Lower lobe of right lung (tissue), 2 donors: ENCODE measurements at regions not wholly inside any gene's neighbourhood (a gene's known extent, or its start where the extent isn't known, plus 50 kb on each side); places are given as distances from the start of the nearest gene placed in this dataset.

Experiments
- ATAC-seq, 2 donors: fragments of 200-7000 bp; cut with Tn5 transposase; one replicate each; pipeline ENCODE4 v1.9.1; 2020 to 2022; ENCODE audit warnings: mild to moderate bottlenecking in 2 of 2, moderate library complexity in 2 of 2
- DNase-seq: peaks from one replicate; pipeline ENCODE4 v3.0.0-alpha.2; 2020
- H3K27ac ChIP-seq: fragments of 200-600 bp; one replicate; pipeline ENCODE4 v1.8.0; 2022
- H3K27me3 ChIP-seq: fragments of 200-600 bp; one replicate; pipeline ENCODE4 v1.8.0; 2022; ENCODE audit warnings: low read depth
- H3K36me3 ChIP-seq: fragments of 200-600 bp; one replicate; pipeline ENCODE4 v1.8.0; 2022; ENCODE audit warnings: mild to moderate bottlenecking
- H3K4me1 ChIP-seq: fragments of 200-600 bp; one replicate; pipeline ENCODE4 v1.8.0; 2022
- H3K4me3 ChIP-seq: fragments of 200-600 bp; one replicate; pipeline ENCODE4 v1.8.0; 2022; ENCODE audit warnings: mild to moderate bottlenecking
- H3K9me3 ChIP-seq: fragments of 200-600 bp; one replicate; pipeline ENCODE4 v1.8.0; 2022
- intact Hi-C: fragments of 100-400 bp; cut with DNase I; formaldehyde crosslinking; loops from one replicate; pipeline ENCODE4 v1.11.0; 2022
- TF ChIP-seq, protein P1 (sequence below): fragments of 200-600 bp; IDR thresholded peaks from one replicate; pipeline ENCODE4 v1.8.0; 2022; ENCODE audit warnings: antibody characterized with exemption, mild to moderate bottlenecking
- donor health status: DM: no; HTN: yes; CAD: no; lungs with severe emphysema.

DNA sequence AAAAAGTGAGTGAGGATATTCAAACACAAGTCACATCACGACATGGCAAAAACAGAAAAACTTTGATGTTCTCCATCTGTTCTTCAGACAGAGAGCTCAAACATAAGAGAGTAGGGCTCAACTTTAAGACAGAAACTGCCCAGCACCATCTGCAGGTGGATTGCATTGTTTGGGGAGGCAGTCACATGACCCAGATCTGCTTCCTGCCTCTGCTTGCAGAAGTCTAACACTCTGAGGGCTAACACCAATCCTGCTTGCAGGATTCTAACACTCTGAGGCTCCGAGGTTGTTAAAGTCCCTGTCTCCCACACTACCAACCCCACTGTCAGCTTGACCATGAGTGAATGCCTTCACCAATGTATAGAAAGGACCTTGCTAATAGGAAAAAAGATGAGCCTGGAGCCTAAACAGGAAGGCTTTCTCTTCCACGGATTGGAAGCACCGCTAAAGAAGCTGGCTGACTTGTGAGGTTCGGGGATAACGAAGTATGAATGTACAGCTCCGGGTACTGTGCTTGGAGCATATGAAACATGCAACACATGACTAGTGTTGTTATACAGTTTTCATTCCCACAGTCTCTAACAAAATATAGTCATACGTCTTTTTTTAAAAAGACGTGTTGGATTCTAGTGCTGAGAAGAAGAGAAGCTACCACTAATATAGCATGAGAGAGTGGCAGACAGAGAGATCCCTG, 176.6 kb upstream of the CREB1 start:
- H3K27ac ChIP-seq, result no peak overlapping the region
- H3K4me1 ChIP-seq, result no peaks in the 10 kb centered on the region
- peak in 1 of 2 donors; percentile 32 for ATAC-seq
- no peaks in the 10 kb centered on the region for H3K9me3 ChIP-seq
- H3K4me3 ChIP-seq, result no peak overlapping the region
- H3K36me3 ChIP-seq, result no peaks in the 10 kb centered on the region
- TF ChIP-seq, protein P1, sequence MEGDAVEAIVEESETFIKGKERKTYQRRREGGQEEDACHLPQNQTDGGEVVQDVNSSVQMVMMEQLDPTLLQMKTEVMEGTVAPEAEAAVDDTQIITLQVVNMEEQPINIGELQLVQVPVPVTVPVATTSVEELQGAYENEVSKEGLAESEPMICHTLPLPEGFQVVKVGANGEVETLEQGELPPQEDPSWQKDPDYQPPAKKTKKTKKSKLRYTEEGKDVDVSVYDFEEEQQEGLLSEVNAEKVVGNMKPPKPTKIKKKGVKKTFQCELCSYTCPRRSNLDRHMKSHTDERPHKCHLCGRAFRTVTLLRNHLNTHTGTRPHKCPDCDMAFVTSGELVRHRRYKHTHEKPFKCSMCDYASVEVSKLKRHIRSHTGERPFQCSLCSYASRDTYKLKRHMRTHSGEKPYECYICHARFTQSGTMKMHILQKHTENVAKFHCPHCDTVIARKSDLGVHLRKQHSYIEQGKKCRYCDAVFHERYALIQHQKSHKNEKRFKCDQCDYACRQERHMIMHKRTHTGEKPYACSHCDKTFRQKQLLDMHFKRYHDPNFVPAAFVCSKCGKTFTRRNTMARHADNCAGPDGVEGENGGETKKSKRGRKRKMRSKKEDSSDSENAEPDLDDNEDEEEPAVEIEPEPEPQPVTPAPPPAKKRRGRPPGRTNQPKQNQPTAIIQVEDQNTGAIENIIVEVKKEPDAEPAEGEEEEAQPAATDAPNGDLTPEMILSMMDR, result no peak
- H3K27me3 ChIP-seq, result no peaks in the 10 kb centered on the region
- DNase-seq, result no peak
- intact Hi-C loops, result no loop called here

DNA sequence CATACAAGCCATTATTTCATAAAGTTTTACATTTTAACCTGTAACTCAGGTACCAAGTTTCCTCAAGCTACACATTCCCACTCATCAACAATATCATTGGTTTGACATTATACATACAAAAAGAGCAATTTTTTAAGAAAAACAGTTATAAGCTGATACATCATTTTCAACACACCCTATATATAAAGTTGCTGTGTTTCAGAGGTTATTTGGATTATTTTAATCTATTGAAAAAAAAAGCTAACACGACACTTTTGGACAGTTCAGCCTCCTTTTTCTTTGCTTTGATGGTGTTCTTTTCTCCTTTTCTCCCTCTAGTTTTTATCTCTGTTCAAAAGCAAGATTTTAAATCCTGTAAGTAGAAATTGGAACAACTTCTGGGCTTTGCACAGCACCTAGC, 175.9 kb upstream of the CREB1 start:
- H3K9me3 ChIP-seq, result no peaks in the 10 kb centered on the region
- no peaks in the 10 kb centered on the region for H3K36me3 ChIP-seq
- H3K4me1 ChIP-seq, result no peaks in the 10 kb centered on the region
- H3K27me3 ChIP-seq, result no peaks in the 10 kb centered on the region
- no peak overlapping the region for H3K27ac ChIP-seq
- H3K4me3 ChIP-seq, result no peak overlapping the region
- DNase-seq, result no peak
- intact Hi-C loops, result no loop called here
- TF ChIP-seq, protein P1, result no peak
- no peak for ATAC-seq

DNA sequence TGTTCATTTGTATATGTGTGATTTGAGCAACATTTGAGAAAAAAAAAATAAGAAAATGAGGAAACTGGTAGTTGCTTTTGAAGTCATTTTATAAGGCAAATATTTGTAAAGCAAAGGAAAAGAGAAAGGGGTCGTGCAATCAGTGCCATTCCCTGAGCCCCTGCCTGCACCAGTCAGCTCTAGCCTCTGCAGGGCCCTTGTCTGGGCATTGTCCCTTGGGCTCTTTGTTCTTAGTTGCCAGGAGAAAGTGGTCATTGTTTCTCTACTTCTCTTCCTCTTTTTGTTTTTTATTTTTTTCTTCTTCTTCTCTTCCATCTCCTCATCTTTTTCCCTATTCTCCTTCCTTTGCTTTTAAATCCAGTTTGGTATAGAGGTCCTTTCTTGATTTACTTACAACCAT, 175.3 kb upstream of the CREB1 start:
- intact Hi-C loops, result no loop called here
- TF ChIP-seq, protein P1, result no peak

DNA sequence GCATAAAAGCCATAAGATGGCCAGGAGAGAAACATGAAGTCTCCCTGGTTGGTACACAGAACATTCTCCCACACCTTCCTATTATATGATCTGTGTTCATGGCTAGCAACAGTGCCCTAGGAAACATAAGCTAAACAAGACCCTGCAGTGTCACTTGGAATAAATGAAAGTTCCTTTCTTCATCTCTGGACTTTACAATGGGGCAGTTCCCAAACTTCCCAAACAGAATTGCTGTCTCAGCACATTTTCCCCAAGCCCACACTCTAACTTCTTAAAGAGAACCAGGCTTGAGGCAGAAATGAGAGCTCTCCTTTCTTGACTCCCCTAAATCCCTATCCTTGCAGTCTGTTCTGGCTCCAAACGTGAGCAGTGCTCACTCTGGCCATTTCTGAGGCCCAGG, 173.2 kb upstream of the CREB1 start:
- Histone ChIP-seq H3K27ac (no peak overlapping the region), H3K4me3 (no peak overlapping the region), H3K4me1 (no peaks in the 10 kb centered on the region), H3K36me3 (no peaks in the 10 kb centered on the region), H3K9me3 (no peaks in the 10 kb centered on the region), H3K27me3 (no peaks in the 10 kb centered on the region)
- intact Hi-C loops, result no loop called here
- TF ChIP-seq, protein P1, result no peak
- DNase-seq, result no peak
- ATAC-seq, result no peak

More for the DNA sequence above, 175.3 kb upstream of the CREB1 start:
- Histone ChIP-seq H3K36me3 (no peaks in the 10 kb centered on the region), H3K9me3 (no peaks in the 10 kb centered on the region), H3K4me3 (no peak overlapping the region), H3K27me3 (no peaks in the 10 kb centered on the region), H3K27ac (no peak overlapping the region), H3K4me1 (no peaks in the 10 kb centered on the region)
- DNase-seq, result no peak
- no peak for ATAC-seq

DNA sequence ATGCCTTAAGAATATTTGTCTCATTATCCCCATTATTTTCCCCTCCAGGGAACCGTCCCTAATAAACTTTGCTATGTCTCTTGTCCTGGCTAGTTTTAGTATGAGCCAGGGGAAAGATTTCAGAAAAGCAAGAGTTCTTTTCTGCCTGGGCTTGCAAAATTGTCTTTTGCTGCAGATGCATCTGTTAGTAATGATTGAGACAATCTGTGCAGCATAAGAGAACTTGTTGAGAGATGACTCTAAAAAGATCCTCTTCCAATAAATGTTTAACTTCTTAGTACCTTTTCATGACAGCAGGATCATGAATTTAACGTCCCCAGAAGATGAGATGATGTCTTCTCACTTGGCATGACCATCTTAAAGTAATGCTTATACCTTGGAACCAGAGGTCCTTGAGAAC, 172.5 kb upstream of the CREB1 start:
- no peak overlapping the region for H3K27ac ChIP-seq
- no peaks in the 10 kb centered on the region for H3K27me3 ChIP-seq
- intact Hi-C loops, result no loop called here
- no peaks in the 10 kb centered on the region for H3K4me1 ChIP-seq
- no peak overlapping the region for H3K4me3 ChIP-seq
- no peak for ATAC-seq
- no peaks in the 10 kb centered on the region for H3K36me3 ChIP-seq
- DNase-seq, result no peak
- TF ChIP-seq, protein P1, result no peak
- no peaks in the 10 kb centered on the region for H3K9me3 ChIP-seq
